ENCODE measurements at regions not wholly inside any gene's neighbourhood (a gene's known extent, or its start where the extent isn't known, plus 50 kb on each side); places are given as distances from the start of the nearest gene placed in this dataset.

DNA sequence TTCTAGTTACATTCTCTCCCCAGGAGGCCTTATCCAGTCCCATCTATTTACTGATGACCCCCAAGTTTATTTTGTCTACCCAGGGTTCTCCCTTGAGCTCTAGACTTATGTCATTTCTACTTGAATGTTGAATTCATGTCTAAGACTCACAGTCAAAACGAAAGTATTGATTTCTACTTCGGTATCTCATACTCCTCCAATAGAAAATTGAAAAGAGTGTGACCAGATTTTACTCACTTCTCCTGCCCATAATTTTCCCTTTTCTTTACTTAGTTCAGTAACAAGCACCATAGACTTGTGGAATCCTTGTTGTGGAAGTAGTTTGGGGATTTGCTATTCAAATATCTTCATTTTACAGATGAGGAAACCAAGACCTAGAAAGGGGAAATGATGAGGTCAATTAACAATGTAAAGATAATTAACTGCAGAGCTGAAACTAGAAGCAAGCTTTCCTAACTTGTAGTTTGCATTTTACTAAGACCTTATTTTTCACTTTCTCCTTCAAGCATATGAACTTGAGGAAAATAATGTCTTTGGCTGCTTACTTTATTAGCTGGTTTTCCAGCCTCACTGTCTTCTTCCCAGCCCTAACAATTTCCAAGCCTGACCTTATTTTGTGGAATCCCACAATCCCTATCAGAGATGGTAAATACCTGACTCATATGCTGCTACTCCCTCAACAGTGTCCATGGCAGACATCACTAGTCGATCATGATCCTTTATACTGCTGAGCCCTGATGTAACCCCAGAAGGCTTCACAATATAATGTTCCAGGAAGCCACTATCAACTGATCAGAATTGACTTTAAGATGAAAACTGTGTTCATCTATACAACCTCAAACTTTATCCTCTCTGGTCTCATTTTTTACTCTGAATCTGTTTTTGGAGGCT is 123.9 kb upstream of the AGBL1 start:
- Mint-ChIP-seq H3K36me3 (ENCODE audit: unreplicated experiment) (no peaks in the 10 kb centered on the region), H3K4me3 (ENCODE audit: unreplicated experiment) (no peak overlapping the region), H3K27ac (ENCODE audit: unreplicated experiment) (no peak overlapping the region), H3K27me3 (ENCODE audit: unreplicated experiment) (no peaks in the 10 kb centered on the region), H3K9me3 (ENCODE audit: unreplicated experiment) (no peaks in the 10 kb centered on the region), H3K4me1 (ENCODE audit: unreplicated experiment) (no peaks in the 10 kb centered on the region)
- TF ChIP-seq, protein P1, sequence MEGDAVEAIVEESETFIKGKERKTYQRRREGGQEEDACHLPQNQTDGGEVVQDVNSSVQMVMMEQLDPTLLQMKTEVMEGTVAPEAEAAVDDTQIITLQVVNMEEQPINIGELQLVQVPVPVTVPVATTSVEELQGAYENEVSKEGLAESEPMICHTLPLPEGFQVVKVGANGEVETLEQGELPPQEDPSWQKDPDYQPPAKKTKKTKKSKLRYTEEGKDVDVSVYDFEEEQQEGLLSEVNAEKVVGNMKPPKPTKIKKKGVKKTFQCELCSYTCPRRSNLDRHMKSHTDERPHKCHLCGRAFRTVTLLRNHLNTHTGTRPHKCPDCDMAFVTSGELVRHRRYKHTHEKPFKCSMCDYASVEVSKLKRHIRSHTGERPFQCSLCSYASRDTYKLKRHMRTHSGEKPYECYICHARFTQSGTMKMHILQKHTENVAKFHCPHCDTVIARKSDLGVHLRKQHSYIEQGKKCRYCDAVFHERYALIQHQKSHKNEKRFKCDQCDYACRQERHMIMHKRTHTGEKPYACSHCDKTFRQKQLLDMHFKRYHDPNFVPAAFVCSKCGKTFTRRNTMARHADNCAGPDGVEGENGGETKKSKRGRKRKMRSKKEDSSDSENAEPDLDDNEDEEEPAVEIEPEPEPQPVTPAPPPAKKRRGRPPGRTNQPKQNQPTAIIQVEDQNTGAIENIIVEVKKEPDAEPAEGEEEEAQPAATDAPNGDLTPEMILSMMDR (IDR thresholded peaks at IDR 0.05) = no peak
- DNase-seq (ENCODE audit: extremely low spot score, unreplicated experiment) = no peak

- no peaks in the 10 kb centered on the region for H3K36me3 Mint-ChIP-seq (ENCODE audit: unreplicated experiment)
- no peaks in the 10 kb centered on the region for H3K9me3 Mint-ChIP-seq (ENCODE audit: unreplicated experiment)
- H3K4me3 Mint-ChIP-seq (ENCODE audit: unreplicated experiment) = no peak overlapping the region
- TF ChIP-seq, protein P1 (IDR thresholded peaks at IDR 0.05) = no peak
- no peak overlapping the region for H3K27ac Mint-ChIP-seq (ENCODE audit: unreplicated experiment)
- no peaks in the 10 kb centered on the region for H3K4me1 Mint-ChIP-seq (ENCODE audit: unreplicated experiment)
- H3K27me3 Mint-ChIP-seq (ENCODE audit: unreplicated experiment) = no peaks in the 10 kb centered on the region
- no peak for DNase-seq (ENCODE audit: extremely low spot score, unreplicated experiment)
These were observed 123.0 kb upstream of the AGBL1 start for GRCh38 chr15:85956532-85957275.

DNA sequence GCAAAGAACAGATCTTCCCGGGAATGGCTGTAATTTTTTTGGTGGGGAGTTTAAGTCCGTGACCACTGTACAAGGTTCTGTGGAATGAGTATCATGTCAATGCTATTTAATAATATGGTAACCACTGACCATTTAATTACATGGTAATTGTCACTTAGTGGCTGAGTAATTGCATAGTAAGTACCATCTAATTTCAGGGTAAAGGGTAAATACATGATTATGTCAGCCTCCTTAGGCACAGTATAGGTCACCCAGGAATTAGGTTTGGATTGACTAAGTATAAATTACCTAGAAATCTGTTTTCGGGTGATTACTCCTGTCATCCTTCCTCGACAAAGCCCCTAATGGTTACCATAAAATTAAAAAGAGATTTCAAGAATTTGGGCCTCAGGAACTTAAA is 120.1 kb upstream of the AGBL1 start:
- Mint-ChIP-seq H3K36me3 (ENCODE audit: unreplicated experiment) (no peaks in the 10 kb centered on the region), H3K4me1 (ENCODE audit: unreplicated experiment) (no peaks in the 10 kb centered on the region), H3K4me3 (ENCODE audit: unreplicated experiment) (no peak overlapping the region), H3K9me3 (ENCODE audit: unreplicated experiment) (no peaks in the 10 kb centered on the region), H3K27me3 (ENCODE audit: unreplicated experiment) (no peaks in the 10 kb centered on the region), H3K27ac (ENCODE audit: unreplicated experiment) (no peak overlapping the region)
- no peak for DNase-seq (ENCODE audit: extremely low spot score, unreplicated experiment)
- TF ChIP-seq, protein P1 (IDR thresholded peaks at IDR 0.05) = no peak

DNA sequence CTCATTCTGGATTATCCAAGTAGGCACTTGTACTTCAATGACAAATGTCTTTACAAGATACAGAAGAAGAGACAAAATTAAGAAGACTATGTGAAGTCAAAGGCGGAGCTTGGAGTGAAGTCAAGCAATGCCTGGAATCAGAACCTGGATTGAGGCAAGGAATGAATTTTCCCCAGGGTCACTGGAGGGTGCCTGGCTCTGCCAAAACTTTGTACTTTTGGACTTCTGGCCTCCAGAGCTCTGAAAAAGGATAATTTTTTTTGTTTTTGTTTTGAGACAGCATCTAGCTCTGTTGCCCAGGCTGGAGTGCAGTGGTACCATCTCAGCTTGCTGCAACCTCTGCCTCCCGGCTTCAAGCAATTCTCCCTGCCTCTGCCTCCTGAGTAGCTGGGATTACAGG is 119.3 kb upstream of the AGBL1 start:
- Mint-ChIP-seq H3K27ac (ENCODE audit: unreplicated experiment) (no peak overlapping the region), H3K27me3 (ENCODE audit: unreplicated experiment) (no peaks in the 10 kb centered on the region), H3K4me1 (ENCODE audit: unreplicated experiment) (no peaks in the 10 kb centered on the region), H3K4me3 (ENCODE audit: unreplicated experiment) (no peak overlapping the region), H3K36me3 (ENCODE audit: unreplicated experiment) (no peaks in the 10 kb centered on the region), H3K9me3 (ENCODE audit: unreplicated experiment) (no peaks in the 10 kb centered on the region)
- DNase-seq (ENCODE audit: extremely low spot score, unreplicated experiment) = no peak
- TF ChIP-seq, protein P1 (IDR thresholded peaks at IDR 0.05) = no peak

DNA sequence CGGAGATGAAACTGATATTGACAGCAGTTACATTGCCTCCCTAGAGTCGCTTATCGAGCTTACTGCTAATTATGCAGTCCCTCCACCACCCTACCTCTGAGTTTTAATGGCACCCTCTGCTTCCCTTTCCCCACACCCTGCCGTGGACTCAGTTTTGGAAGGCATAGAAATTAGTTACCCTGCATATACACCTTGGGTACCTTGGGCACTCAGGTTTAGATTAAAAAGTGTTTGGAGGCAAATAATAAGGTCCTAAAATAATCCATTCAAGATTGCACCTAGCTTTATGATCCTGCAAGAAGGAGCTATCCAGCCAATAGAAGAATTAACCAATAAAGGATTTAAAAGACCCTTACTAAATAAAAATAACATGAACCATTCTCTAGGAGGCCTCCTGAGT is 117.8 kb upstream of the AGBL1 start:
- Mint-ChIP-seq H3K4me1 (ENCODE audit: unreplicated experiment) (no peaks in the 10 kb centered on the region), H3K9me3 (ENCODE audit: unreplicated experiment) (no peaks in the 10 kb centered on the region), H3K4me3 (ENCODE audit: unreplicated experiment) (no peak overlapping the region), H3K36me3 (ENCODE audit: unreplicated experiment) (no peaks in the 10 kb centered on the region), H3K27me3 (ENCODE audit: unreplicated experiment) (no peaks in the 10 kb centered on the region), H3K27ac (ENCODE audit: unreplicated experiment) (no peak overlapping the region)
- no peak for DNase-seq (ENCODE audit: extremely low spot score, unreplicated experiment)
- TF ChIP-seq, protein P1 (IDR thresholded peaks at IDR 0.05) = no peak

Data from osteocyte (in vitro differentiated cells).